A673 (cell line): ENCODE measurements at regions not wholly inside any gene's neighbourhood (a gene's known extent, or its start where the extent isn't known, plus 50 kb on each side); places are given as distances from the start of the nearest gene placed in this dataset.

ENCODE experiments used
- BruUV-seq: library from RNA; stranded (reverse); fragments of 400-500 nt; replicated peaks from 2 replicates; lab custom pipeline; 2021; lab: Mats Ljungman, UMichigan
- CTCF ChIA-PET: fragments of 300-600 bp; sonication (Branson Sonifier 250); formaldehyde crosslinking; loops from one replicate; lab custom pipeline; 2022; ENCODE audit warnings: antibody characterized with exemption; lab: Charles Lee
- POLR2A ChIA-PET: fragments of 300-600 bp; sonication (Branson Sonifier 250); formaldehyde crosslinking; loops from one replicate; lab custom pipeline; 2022; ENCODE audit warnings: antibody characterized with exemption; ENCODE audit not compliant: low non-redundant PET; lab: Charles Lee
- DNase-seq: peaks from one replicate; pipeline ENCODE4 v3.0.0-alpha.2; 2015; ENCODE audit warnings: low spot score
- H3K27ac ChIP-seq: fragments of 200-600 bp; sonication (generic); 2 replicates; pipeline ENCODE4 v1.5.1; 2016; ENCODE audit warnings: mixed run types, low read depth, mild to moderate bottlenecking, mixed read lengths, antibody characterized with exemption, low read length; ENCODE audit not compliant: poor library complexity, severe bottlenecking
- H3K27me3 ChIP-seq: fragments of 200-600 bp; sonication (generic); replicated peaks from 2 replicates; pipeline ENCODE4 v1.6.1; 2017; ENCODE audit warnings: mixed run types, low read depth, mild to moderate bottlenecking, mixed read lengths, antibody characterized with exemption, low read length; ENCODE audit not compliant: insufficient read depth, poor library complexity
- H3K36me3 ChIP-seq: fragments of 200-600 bp; sonication (generic); 2 replicates; pipeline ENCODE4 v1.6.1; 2016; ENCODE audit warnings: mixed run types, mild to moderate bottlenecking, mixed read lengths, antibody characterized with exemption, low read length; ENCODE audit not compliant: insufficient read depth, poor library complexity, severe bottlenecking
- H3K4me1 ChIP-seq: fragments of 200-600 bp; sonication (generic); 2 replicates; pipeline ENCODE4 v1.6.1; 2017; ENCODE audit warnings: mixed run types, mild to moderate bottlenecking, mixed read lengths, antibody characterized with exemption, low read length; ENCODE audit not compliant: insufficient read depth, poor library complexity, severe bottlenecking
- H3K4me3 ChIP-seq: fragments of 200-600 bp; sonication (generic); 2 replicates; pipeline ENCODE4 v1.5.1; 2016; ENCODE audit warnings: low read depth, mixed run types, mild to moderate bottlenecking, mixed read lengths, low read length; ENCODE audit not compliant: poor library complexity, severe bottlenecking
- H3K9me3 ChIP-seq: fragments of 200-600 bp; sonication (generic); 2 replicates; pipeline ENCODE4 v1.6.1; 2016; ENCODE audit warnings: mixed run types, low read depth, mild to moderate bottlenecking, mixed read lengths, antibody characterized with exemption, low read length; ENCODE audit not compliant: poor library complexity, severe bottlenecking
- CTCF ChIP-seq: fragments of 300-800, 200-600 bp; sonication (generic); conservative IDR thresholded peaks from 2 replicates; pipeline ENCODE4 v1.5.1; 2017; ENCODE audit warnings: low read depth, mild to moderate bottlenecking, antibody characterized with exemption, low read length, moderate library complexity, mixed read lengths
- EZH2 ChIP-seq: fragments of 200-600 bp; sonication (generic); IDR thresholded peaks from 2 replicates; pipeline ENCODE4 v1.6.1; 2017; ENCODE audit warnings: borderline replicate concordance, low read depth, mild to moderate bottlenecking, mixed read lengths, antibody characterized with exemption, low read length; ENCODE audit not compliant: poor library complexity, severe bottlenecking
- intact Hi-C: fragments of 100-400 bp; cut with micrococcal nuclease; formaldehyde crosslinking; loops from one replicate; pipeline ENCODE4 v1.10.0; 2022; ENCODE audit not compliant: unreplicated experiment

DNA sequence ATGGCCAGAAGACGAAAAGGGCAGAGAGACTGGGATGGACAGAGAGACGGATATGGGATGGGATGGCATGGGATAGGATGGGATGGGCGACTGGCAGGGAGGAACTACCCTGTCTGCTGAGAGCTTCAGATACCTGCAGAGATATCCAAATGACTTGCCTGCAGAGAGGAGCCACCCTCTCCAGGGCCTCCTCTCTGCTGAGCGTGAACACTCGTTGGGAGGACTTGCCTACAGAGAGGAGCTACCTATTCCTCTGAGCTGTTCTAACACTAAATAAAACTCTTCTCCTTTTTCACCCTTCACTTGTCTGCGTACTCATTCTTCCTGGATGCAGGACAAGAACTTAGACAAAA lies 67.1 kb upstream of the LRRN2 start:
- H3K27ac ChIP-seq, result no peak overlapping the region
- TF ChIP-seq CTCF (no peak), EZH2 (no peak)
- H3K36me3 ChIP-seq, result no peaks in the 10 kb centered on the region
- intact Hi-C loops, result no loop called here
- ChIA-PET CTCF (no interaction called here), POLR2A (no interaction called here)
- peaks cover 8% of the 10 kb centered on the region for H3K4me1 ChIP-seq
- H3K4me3 ChIP-seq, result no peak overlapping the region
- peaks cover 3% of the 10 kb centered on the region for H3K27me3 ChIP-seq
- H3K9me3 ChIP-seq, result no peaks in the 10 kb centered on the region
- no TSS peak for BruUV-seq
- no peak for DNase-seq

GRCh38 chr1:204754821-204755220 lies 69.3 kb upstream of the LRRN2 start:
- Histone ChIP-seq H3K27ac (no peak overlapping the region), H3K9me3 (no peaks in the 10 kb centered on the region), H3K36me3 (no peaks in the 10 kb centered on the region), H3K27me3 (no peaks in the 10 kb centered on the region), H3K4me3 (no peak overlapping the region), H3K4me1 (peaks cover 8% of the 10 kb centered on the region)
- DNase-seq, result no peak
- intact Hi-C loops, result no loop called here
- no peak for TF ChIP-seq CTCF
- TF ChIP-seq EZH2, result no peak
- ChIA-PET CTCF (no interaction called here), POLR2A (no interaction called here)
- no TSS peak for BruUV-seq

DNA sequence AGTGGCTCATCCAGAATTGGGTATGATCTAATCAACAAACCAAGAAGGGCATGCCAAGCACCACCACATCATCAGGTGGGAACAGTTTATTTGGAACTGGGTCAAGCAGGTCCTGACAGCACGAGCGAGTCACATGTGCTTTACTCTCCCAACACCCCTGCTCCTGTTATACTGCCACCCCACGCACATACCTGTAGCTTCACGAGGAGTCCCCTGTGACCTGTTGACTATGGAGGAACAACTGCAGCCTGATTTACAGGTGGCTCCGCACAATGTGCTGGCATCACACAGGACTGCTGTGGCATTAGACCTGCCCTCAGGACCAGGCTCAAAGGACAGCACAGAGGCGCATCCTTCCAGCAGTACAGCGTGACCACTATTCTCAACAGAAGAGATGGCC lies 70.8 kb upstream of the LRRN2 start:
- Histone ChIP-seq H3K27ac (no peak overlapping the region), H3K9me3 (no peaks in the 10 kb centered on the region), H3K4me1 (peaks cover 4% of the 10 kb centered on the region), H3K27me3 (no peaks in the 10 kb centered on the region), H3K36me3 (no peaks in the 10 kb centered on the region), H3K4me3 (no peak overlapping the region)
- no peak for TF ChIP-seq EZH2
- TF ChIP-seq CTCF, result no peak
- POLR2A ChIA-PET, result no interaction called here
- CTCF ChIA-PET, result no interaction called here
- no peak for DNase-seq
- no TSS peak for BruUV-seq
- intact Hi-C loops, result no loop called here

DNA sequence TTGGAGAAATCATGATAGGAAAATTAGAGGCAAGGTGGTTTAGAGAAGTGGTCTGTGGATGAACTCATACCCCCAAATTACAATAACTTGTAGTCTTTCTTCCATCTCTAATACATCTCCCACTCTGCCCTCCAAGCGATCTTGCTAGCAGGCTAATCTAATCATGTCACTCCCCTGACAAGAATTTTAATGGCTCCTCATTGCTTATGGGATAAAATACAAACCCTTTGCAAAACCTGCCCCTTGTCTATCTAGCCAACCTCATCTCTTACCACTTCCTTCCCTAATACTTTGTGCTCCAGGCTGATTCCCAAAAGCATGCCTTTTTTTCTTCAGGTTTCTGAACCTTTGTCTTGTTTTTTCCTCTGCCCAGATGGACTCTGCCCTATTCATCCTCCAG lies 71.3 kb upstream of the LRRN2 start:
- peaks cover 1% of the 10 kb centered on the region for H3K27me3 ChIP-seq
- no TSS peak for BruUV-seq
- no peaks in the 10 kb centered on the region for H3K9me3 ChIP-seq
- TF ChIP-seq EZH2 (no peak), CTCF (no peak)
- no peak overlapping the region for H3K4me3 ChIP-seq
- H3K36me3 ChIP-seq, result no peaks in the 10 kb centered on the region
- DNase-seq, result no peak
- no peak overlapping the region for H3K27ac ChIP-seq
- intact Hi-C loops, result no loop called here
- POLR2A ChIA-PET, result no interaction called here
- CTCF ChIA-PET, result no interaction called here
- H3K4me1 ChIP-seq, result peaks cover 1% of the 10 kb centered on the region
